VCaP (cell line): ENCODE measurements at regions not wholly inside any gene's neighbourhood (a gene's known extent, or its start where the extent isn't known, plus 50 kb on each side); places are given as distances from the start of the nearest gene placed in this dataset.

Source experiments
- H3K27ac ChIP-seq: fragments of 450-650 bp; 2 replicates; pipeline ENCODE4 v1.5.1; 2017
- CTCF ChIP-seq: fragments of 450-650 bp; conservative IDR thresholded peaks from 2 replicates; pipeline ENCODE4 v1.5.1; 2017; ENCODE audit warnings: mild to moderate bottlenecking, moderate library complexity

GRCh38 chr13:106343836-106344235 is 191.6 kb downstream of the EFNB2 start:
- TF ChIP-seq CTCF, result no peak

GRCh38 chr13:106340249-106340648 is 195.2 kb downstream of the EFNB2 start:
- no peak overlapping the region for H3K27ac ChIP-seq
- TF ChIP-seq CTCF, result no peak

More at GRCh38 chr13:106343836-106344235, 191.6 kb downstream of the EFNB2 start:
- no peak overlapping the region for H3K27ac ChIP-seq

GRCh38 chr13:106337096-106337850 is 198.2 kb downstream of the EFNB2 start:
- no peak for TF ChIP-seq CTCF
- peak overlapping the region; percentile 21 for H3K27ac ChIP-seq

GRCh38 chr13:106336668-106337067 is 198.8 kb downstream of the EFNB2 start:
- H3K27ac ChIP-seq, result peak overlapping the region; percentile 21
- no peak for TF ChIP-seq CTCF

- TF ChIP-seq CTCF, result no peak
- no peak overlapping the region for H3K27ac ChIP-seq
These were observed 202.8 kb downstream of the EFNB2 start for GRCh38 chr13:106332621-106333020.

GRCh38 chr13:106331116-106331515 is 204.3 kb downstream of the EFNB2 start:
- TF ChIP-seq CTCF, result no peak

GRCh38 chr13:106329941-106330340 is 205.5 kb downstream of the EFNB2 start:
- TF ChIP-seq CTCF, result no peak

More at GRCh38 chr13:106331116-106331515, 204.3 kb downstream of the EFNB2 start:
- no peak overlapping the region for H3K27ac ChIP-seq

More at GRCh38 chr13:106329941-106330340, 205.5 kb downstream of the EFNB2 start:
- H3K27ac ChIP-seq, result no peak overlapping the region
